ENCODE measurements at regions not wholly inside any gene's neighbourhood (a gene's known extent, or its start where the extent isn't known, plus 50 kb on each side); places are given as distances from the start of the nearest gene placed in this dataset.

GRCh38 chr18:67581178-67581577, 64.7 kb upstream of the DSEL start:
- TF ChIP-seq EGR1 (IDR thresholded peaks at IDR 0.05) (no peak), ZBTB7A (IDR thresholded peaks at IDR 0.05; ENCODE audit: low read depth) (no peak), EP300 (IDR thresholded peaks at IDR 0.05; ENCODE audit: borderline replicate concordance) (no peak), YY1 (IDR thresholded peaks at IDR 0.05; ENCODE audit: low read depth) (no peak), TCF12 (IDR thresholded peaks at IDR 0.05; ENCODE audit: low read depth) (no peak), REST (IDR thresholded peaks at IDR 0.05; ENCODE audit: low read depth) (no peak), RAD21 (IDR thresholded peaks at IDR 0.05; ENCODE audit: low read depth) (no peak), NFIC (IDR thresholded peaks at IDR 0.05) (no peak), CEBPB (IDR thresholded peaks at IDR 0.05) (no peak), CREB1 (IDR thresholded peaks at IDR 0.05; ENCODE audit: low read depth) (no peak), TEAD4 (IDR thresholded peaks at IDR 0.05) (no peak), FOXM1 (IDR thresholded peaks at IDR 0.05; ENCODE audit: borderline replicate concordance, low read depth) (no peak), TAF1 (IDR thresholded peaks at IDR 0.05; ENCODE audit: low read depth) (no peak)
- TF ChIP-seq, protein P1, sequence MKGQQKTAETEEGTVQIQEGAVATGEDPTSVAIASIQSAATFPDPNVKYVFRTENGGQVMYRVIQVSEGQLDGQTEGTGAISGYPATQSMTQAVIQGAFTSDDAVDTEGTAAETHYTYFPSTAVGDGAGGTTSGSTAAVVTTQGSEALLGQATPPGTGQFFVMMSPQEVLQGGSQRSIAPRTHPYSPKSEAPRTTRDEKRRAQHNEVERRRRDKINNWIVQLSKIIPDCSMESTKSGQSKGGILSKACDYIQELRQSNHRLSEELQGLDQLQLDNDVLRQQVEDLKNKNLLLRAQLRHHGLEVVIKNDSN (IDR thresholded peaks at IDR 0.05): no peak
- TF ChIP-seq, protein P2, sequence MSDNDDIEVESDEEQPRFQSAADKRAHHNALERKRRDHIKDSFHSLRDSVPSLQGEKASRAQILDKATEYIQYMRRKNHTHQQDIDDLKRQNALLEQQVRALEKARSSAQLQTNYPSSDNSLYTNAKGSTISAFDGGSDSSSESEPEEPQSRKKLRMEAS (IDR thresholded peaks at IDR 0.05): no peak

- TF ChIP-seq FOXM1 (IDR thresholded peaks at IDR 0.05; ENCODE audit: borderline replicate concordance, low read depth): no peak
Measured at GRCh38 chr18:67577386-67577785, 60.9 kb upstream of the DSEL start.

DNA sequence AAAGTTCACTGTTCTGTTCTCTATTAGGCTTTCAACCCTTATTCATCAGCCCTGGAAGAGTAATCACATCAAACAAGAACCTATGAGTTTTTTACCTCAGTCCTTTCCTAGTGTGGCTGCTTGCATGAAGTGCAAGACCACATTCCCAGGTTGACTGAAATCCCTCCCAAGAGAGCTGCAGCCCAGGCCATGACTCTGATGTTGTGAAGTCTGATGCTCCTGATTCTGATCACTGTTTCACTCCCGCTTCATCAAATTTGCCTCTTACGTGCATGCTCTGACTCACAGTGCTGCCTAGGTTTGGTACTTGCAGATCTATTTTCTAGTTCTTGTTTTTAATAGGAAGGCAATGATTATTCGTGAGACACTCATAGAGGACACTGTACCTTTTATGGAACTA, 58.2 kb upstream of the DSEL start:
- TF ChIP-seq CREB1 (IDR thresholded peaks at IDR 0.05; ENCODE audit: low read depth) (no peak), RAD21 (IDR thresholded peaks at IDR 0.05; ENCODE audit: low read depth) (no peak), FOXM1 (IDR thresholded peaks at IDR 0.05; ENCODE audit: borderline replicate concordance, low read depth) (no peak), CEBPB (IDR thresholded peaks at IDR 0.05) (no peak), EP300 (IDR thresholded peaks at IDR 0.05; ENCODE audit: borderline replicate concordance) (no peak), YY1 (IDR thresholded peaks at IDR 0.05; ENCODE audit: low read depth) (no peak), TCF12 (IDR thresholded peaks at IDR 0.05; ENCODE audit: low read depth) (no peak)
- TF ChIP-seq, protein P1 (IDR thresholded peaks at IDR 0.05): no peak

- TF ChIP-seq REST (IDR thresholded peaks at IDR 0.05; ENCODE audit: low read depth) (no peak), CREB1 (IDR thresholded peaks at IDR 0.05; ENCODE audit: low read depth) (no peak), YY1 (IDR thresholded peaks at IDR 0.05; ENCODE audit: low read depth) (no peak), ZBTB7A (IDR thresholded peaks at IDR 0.05; ENCODE audit: low read depth) (no peak), TEAD4 (IDR thresholded peaks at IDR 0.05) (no peak), NFIC (IDR thresholded peaks at IDR 0.05) (no peak), CEBPB (IDR thresholded peaks at IDR 0.05) (no peak), TAF1 (IDR thresholded peaks at IDR 0.05; ENCODE audit: low read depth) (no peak), EP300 (IDR thresholded peaks at IDR 0.05; ENCODE audit: borderline replicate concordance) (no peak), RAD21 (IDR thresholded peaks at IDR 0.05; ENCODE audit: low read depth) (no peak), TCF12 (IDR thresholded peaks at IDR 0.05; ENCODE audit: low read depth) (no peak)
- TF ChIP-seq, protein P2 (IDR thresholded peaks at IDR 0.05): no peak
- TF ChIP-seq, protein P1 (IDR thresholded peaks at IDR 0.05): no peak
Measured at GRCh38 chr18:67568166-67568565, 51.6 kb upstream of the DSEL start.

Data from Ishikawa (cell line).